Upper lobe of right lung (tissue), 1 donor: ENCODE measurements at regions not wholly inside any gene's neighbourhood (a gene's known extent, or its start where the extent isn't known, plus 50 kb on each side); places are given as distances from the start of the nearest gene placed in this dataset.

Source experiments
- ATAC-seq: fragments of 200-7000 bp; cut with Tn5 transposase; one replicate; pipeline ENCODE4 v1.9.1; 2020; ENCODE audit warnings: mild to moderate bottlenecking, moderate library complexity
- DNase-seq: peaks from one replicate; pipeline ENCODE4 v3.0.0-alpha.2; 2020
- H3K27ac ChIP-seq: fragments of 200-600 bp; one replicate; pipeline ENCODE4 v1.8.0; 2022
- H3K27me3 ChIP-seq: fragments of 200-600 bp; one replicate; pipeline ENCODE4 v1.8.0; 2022; ENCODE audit warnings: mild to moderate bottlenecking
- H3K36me3 ChIP-seq: fragments of 200-600 bp; one replicate; pipeline ENCODE4 v1.8.0; 2022
- H3K4me1 ChIP-seq: fragments of 200-600 bp; one replicate; pipeline ENCODE4 v1.8.0; 2022
- H3K4me3 ChIP-seq: fragments of 200-600 bp; one replicate; pipeline ENCODE4 v1.8.0; 2022; ENCODE audit warnings: mild to moderate bottlenecking
- H3K9me3 ChIP-seq: fragments of 200-600 bp; one replicate; pipeline ENCODE4 v1.8.0; 2022
- intact Hi-C: fragments of 100-400 bp; cut with DNase I; formaldehyde crosslinking; loops from one replicate; pipeline ENCODE4 v1.11.0; 2022
- TF ChIP-seq, protein P1 (sequence below): fragments of 200-600 bp; IDR thresholded peaks from one replicate; pipeline ENCODE4 v1.8.0; 2022; ENCODE audit warnings: antibody characterized with exemption
- donor health status: DM: no; HTN: yes; CAD: no; lungs with severe emphysema.

DNA sequence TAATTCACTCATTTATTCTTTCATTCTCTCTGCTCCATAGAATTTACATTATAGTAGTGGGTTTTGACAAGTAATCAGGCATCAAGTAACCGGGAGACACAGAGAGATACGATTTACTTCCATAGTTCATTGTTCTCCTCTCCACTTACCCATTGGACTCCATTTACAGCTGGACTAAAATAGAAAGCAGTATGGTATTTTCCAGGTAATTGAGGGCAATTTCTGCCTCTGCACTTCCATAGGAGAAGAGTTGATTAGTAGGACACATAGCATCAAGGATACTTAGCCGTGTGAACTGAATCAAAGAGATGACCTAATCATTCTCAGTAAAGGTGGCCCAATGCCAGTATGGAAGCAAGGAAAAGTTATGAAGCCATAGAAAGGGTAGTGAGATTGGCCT is 244.4 kb downstream of the COX7C start:
- no peaks in the 10 kb centered on the region for H3K36me3 ChIP-seq
- H3K27ac ChIP-seq: no peak overlapping the region
- TF ChIP-seq, protein P1, sequence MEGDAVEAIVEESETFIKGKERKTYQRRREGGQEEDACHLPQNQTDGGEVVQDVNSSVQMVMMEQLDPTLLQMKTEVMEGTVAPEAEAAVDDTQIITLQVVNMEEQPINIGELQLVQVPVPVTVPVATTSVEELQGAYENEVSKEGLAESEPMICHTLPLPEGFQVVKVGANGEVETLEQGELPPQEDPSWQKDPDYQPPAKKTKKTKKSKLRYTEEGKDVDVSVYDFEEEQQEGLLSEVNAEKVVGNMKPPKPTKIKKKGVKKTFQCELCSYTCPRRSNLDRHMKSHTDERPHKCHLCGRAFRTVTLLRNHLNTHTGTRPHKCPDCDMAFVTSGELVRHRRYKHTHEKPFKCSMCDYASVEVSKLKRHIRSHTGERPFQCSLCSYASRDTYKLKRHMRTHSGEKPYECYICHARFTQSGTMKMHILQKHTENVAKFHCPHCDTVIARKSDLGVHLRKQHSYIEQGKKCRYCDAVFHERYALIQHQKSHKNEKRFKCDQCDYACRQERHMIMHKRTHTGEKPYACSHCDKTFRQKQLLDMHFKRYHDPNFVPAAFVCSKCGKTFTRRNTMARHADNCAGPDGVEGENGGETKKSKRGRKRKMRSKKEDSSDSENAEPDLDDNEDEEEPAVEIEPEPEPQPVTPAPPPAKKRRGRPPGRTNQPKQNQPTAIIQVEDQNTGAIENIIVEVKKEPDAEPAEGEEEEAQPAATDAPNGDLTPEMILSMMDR: no peak
- intact Hi-C loops: no loop called here
- no peak overlapping the region for H3K4me3 ChIP-seq
- no peak for ATAC-seq
- no peaks in the 10 kb centered on the region for H3K9me3 ChIP-seq
- H3K4me1 ChIP-seq: no peaks in the 10 kb centered on the region
- no peak for DNase-seq
- H3K27me3 ChIP-seq: peaks cover 4% of the 10 kb centered on the region

DNA sequence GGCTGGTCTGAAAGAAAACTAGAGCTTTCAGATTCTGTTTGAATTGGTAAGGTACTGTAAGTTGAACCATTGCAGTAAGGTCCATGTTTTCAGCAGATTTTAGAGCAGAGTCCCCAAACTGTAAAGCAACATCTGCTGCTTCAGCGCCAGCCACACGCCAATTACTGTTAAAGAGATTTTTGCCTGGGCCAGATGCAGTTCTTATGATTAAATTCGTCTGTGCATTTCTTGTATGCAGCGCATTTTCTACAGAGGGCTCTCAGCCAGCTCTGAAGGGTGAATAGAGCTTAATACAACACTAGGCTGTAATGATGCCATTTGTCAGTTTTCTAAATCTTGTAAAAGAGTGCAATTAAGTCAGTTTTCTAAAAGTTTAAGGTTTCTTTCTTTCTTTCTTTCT is 246.3 kb downstream of the COX7C start:
- TF ChIP-seq, protein P1: no peak
- no peak for DNase-seq
- Histone ChIP-seq H3K4me1 (no peaks in the 10 kb centered on the region), H3K27ac (no peak overlapping the region), H3K36me3 (no peaks in the 10 kb centered on the region), H3K9me3 (no peaks in the 10 kb centered on the region), H3K27me3 (peaks cover 4% of the 10 kb centered on the region), H3K4me3 (no peak overlapping the region)
- no peak for ATAC-seq
- intact Hi-C loops: no loop called here

DNA sequence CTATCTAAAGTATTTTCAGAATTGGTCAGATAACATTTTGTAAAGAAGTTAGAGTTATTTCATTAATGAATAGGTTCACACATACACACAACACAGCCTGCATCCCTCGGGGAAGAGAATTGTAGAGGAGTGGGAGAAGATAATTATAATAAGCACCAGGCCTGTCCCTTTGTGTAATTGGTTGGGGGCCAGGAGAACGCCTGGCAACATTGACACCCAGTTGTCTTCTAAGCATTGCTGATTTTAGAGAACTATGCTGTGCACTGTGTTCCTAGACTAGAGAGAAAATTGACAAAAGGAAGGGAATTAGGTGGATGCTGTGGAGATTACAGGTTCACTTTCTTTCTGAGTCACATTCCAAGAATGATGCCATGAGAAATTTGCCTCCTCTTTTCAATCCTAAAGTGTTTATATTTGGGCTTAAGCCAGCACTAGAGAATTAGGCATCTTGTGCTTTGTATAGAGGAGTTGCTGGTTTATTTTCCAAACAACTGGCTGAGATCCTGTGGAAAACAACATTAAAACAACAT is 247.6 kb downstream of the COX7C start:
- Histone ChIP-seq H3K27ac (no peak overlapping the region), H3K27me3 (peaks cover 4% of the 10 kb centered on the region), H3K36me3 (no peaks in the 10 kb centered on the region), H3K9me3 (no peaks in the 10 kb centered on the region), H3K4me1 (no peaks in the 10 kb centered on the region), H3K4me3 (no peak overlapping the region)
- DNase-seq (no peak), ATAC-seq (no peak)
- TF ChIP-seq, protein P1: no peak
- intact Hi-C loops: no loop called here

DNA sequence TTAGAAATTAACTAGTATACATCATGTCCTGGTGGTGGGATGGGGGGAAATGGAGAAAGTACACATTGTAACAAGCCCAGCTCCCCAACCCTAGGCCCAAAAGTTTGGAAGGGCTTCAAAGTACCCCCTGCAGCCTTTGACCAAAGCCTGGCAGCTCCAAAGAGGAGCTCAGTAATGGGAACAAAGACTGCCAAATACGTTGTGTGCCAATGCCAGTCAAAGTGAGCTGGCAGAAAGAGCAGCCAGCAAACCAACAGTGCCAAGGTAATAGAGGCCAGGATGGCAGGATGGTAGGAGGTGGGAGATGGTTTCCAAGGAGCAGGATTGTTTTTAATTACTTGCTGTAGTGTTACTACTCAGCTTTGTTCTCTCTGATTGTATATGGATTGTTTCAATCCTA is 248.3 kb downstream of the COX7C start:
- no peaks in the 10 kb centered on the region for H3K4me1 ChIP-seq
- H3K27me3 ChIP-seq: peaks cover 4% of the 10 kb centered on the region
- ATAC-seq: no peak
- no peak overlapping the region for H3K27ac ChIP-seq
- no peak overlapping the region for H3K4me3 ChIP-seq
- TF ChIP-seq, protein P1: no peak
- intact Hi-C loops: no loop called here
- no peak for DNase-seq
- no peaks in the 10 kb centered on the region for H3K36me3 ChIP-seq
- H3K9me3 ChIP-seq: no peaks in the 10 kb centered on the region

DNA sequence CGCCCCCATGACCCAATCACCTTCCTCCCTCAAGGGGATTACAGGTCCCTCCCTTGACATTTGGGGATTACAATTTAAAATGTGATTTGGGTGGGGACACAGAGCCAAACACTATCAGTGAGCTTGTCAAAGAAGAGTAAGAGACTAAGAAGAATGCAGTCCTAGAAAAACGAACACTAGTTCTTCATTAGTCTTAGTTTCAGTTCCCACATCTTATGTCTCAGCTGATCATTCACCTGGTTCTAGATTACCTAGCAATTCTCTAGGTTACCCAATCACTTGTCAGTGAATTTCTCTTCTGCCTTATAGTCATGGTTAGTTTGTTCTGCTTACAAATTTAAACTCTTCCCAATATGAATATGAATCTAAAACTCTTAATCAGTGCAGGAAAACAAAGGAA is 251.5 kb downstream of the COX7C start:
- DNase-seq (no peak), ATAC-seq (no peak)
- no peaks in the 10 kb centered on the region for H3K36me3 ChIP-seq
- no peak overlapping the region for H3K27ac ChIP-seq
- no peaks in the 10 kb centered on the region for H3K4me1 ChIP-seq
- TF ChIP-seq, protein P1: no peak
- H3K9me3 ChIP-seq: no peaks in the 10 kb centered on the region
- intact Hi-C loops: no loop called here
- no peak overlapping the region for H3K4me3 ChIP-seq
- peaks cover 4% of the 10 kb centered on the region for H3K27me3 ChIP-seq

DNA sequence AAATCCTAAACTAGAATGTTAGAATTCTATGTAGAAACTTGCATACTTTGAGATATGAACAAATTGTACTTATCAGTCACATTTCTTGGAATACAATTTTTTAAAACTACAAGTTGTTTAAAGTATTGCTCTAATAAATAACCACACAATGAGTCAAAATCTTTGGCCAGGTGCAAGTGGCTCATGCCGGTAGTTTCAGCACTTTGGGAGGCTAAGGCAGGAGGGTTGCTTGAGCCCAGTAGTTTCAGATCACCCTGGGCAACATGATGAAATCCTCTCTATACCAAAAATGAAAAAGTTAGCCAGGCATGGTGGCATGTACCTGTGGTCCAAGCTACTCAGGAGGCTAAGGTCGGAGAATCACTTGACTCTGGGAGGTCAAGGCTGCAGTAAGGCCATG is 257.8 kb downstream of the COX7C start:
- DNase-seq: no peak
- Histone ChIP-seq H3K27ac (no peak overlapping the region), H3K4me3 (no peak overlapping the region), H3K36me3 (no peaks in the 10 kb centered on the region), H3K27me3 (no peaks in the 10 kb centered on the region), H3K4me1 (no peaks in the 10 kb centered on the region), H3K9me3 (no peaks in the 10 kb centered on the region)
- intact Hi-C loops: no loop called here
- TF ChIP-seq, protein P1: no peak
- no peak for ATAC-seq
